GM21381 (cell line): ENCODE measurements at regions not wholly inside any gene's neighbourhood (a gene's known extent, or its start where the extent isn't known, plus 50 kb on each side); places are given as distances from the start of the nearest gene placed in this dataset.
"Not testable (repeated sequence)": the region's sequence is repeated elsewhere in the genome, so short reads cannot be mapped to it uniquely, and the experiment has no call there.

ENCODE experiments used
- ATAC-seq: cut with Tn5 transposase; IDR thresholded peaks from one replicate; pipeline ENCODE4 v1.9.1; 2021; ENCODE audit warnings: mild to moderate bottlenecking, moderate library complexity; ENCODE audit not compliant: unreplicated experiment

GRCh38 chrY:7681426-7681825 is 769.9 kb upstream of the AMELY start:
- no peak for ATAC-seq

GRCh38 chrY:7674465-7674864 is 762.9 kb upstream of the AMELY start:
- no peak for ATAC-seq

GRCh38 chrY:7672796-7673195 is 761.2 kb upstream of the AMELY start:
- ATAC-seq, result no peak

- no peak for ATAC-seq
Measured at GRCh38 chrY:7663261-7663660, 751.7 kb upstream of the AMELY start.

GRCh38 chrY:7659047-7659446 is 747.5 kb upstream of the AMELY start:
- ATAC-seq, result no peak

- ATAC-seq, result no peak
Measured at GRCh38 chrY:7656596-7656995, 745.0 kb upstream of the AMELY start.

- no peak for ATAC-seq
Measured at GRCh38 chrY:7654985-7655384, 743.4 kb upstream of the AMELY start.

- not testable (repeated sequence) for ATAC-seq
Measured at GRCh38 chrY:7649866-7650265, 738.3 kb upstream of the AMELY start.
